ENCODE measurements at regions not wholly inside any gene's neighbourhood (a gene's known extent, or its start where the extent isn't known, plus 50 kb on each side); places are given as distances from the start of the nearest gene placed in this dataset.

DNA sequence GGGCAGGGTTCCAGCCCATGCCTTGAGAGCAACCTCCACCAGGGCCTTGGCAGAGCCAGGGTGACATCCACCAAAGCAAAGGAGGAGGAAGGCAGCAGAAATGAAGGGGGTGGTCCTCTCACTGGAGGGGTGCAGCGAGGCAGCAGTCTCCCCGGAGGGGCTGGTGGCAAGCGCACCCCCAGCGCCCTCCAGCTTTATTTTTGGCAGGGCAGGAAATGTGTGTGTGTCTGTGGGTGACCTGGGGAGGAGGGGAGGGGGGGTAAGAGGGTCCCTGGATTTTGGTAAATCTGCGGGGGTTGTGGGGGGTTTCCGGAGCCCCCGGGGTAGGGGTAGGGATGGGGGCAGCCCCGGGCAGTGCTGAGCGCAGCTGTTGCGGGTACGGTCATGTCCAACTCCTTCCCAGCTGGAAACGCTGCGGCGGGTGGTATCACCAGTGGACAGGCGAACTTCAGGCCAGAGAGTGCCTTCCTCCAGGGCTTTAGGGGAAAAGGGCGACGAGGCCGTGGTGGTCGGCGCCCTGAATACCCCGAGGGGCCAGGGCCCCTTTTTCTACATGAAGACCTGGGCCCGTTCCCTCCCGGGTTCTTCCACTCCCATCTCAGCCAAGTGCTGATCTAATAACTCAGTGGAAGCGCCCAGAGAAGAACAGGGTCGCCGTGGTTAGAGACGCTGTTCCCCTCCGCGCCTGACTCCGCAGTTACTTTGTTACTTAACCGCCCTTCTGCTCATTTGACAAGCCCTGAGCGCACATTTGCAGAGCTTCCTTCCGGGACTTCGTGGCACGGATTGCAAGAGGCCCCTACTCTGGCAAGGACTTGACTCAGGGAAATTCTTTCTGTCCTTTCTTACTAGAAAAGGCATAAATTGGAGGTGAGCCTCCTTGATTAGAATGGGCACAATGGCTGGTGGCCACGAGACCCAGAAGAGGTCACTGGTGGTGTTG lies 55.2 kb downstream of the FOS start:
- 60% methylated on average over 36 of the region's 36 CpGs for WGBS (ENCODE audit: insufficient coverage)
- DNase-seq: peak; percentile 74

GRCh38 chr14:75334549-75335051 lies 56.0 kb downstream of the FOS start:
- H3K27me3 ChIP-seq (ENCODE audit: control insufficient read depth, insufficient read depth, low read length): no peaks in the 10 kb centered on the region
- H3K27ac ChIP-seq (ENCODE audit: low read length): peak overlapping the region; percentile 83
- H3K9me3 ChIP-seq (replicated peaks; ENCODE audit: control insufficient read depth, low read depth, low read length): no peaks in the 10 kb centered on the region
- peaks cover 29% of the 10 kb centered on the region for H3K4me1 ChIP-seq (ENCODE audit: control insufficient read depth, insufficient read depth, low read length)
- H3K4me3 ChIP-seq (ENCODE audit: low read length): no peak overlapping the region
- WGBS (ENCODE audit: insufficient coverage): 36% methylated on average over 6 of the region's 10 CpGs
- peak; percentile 50 for DNase-seq
- H3K36me3 ChIP-seq (ENCODE audit: control insufficient read depth, insufficient read depth, low read length): no peaks in the 10 kb centered on the region

More for the DNA sequence above, 55.2 kb downstream of the FOS start:
- Histone ChIP-seq H3K27me3 (ENCODE audit: control insufficient read depth, insufficient read depth, low read length) (no peaks in the 10 kb centered on the region), H3K4me3 (ENCODE audit: low read length) (no peak overlapping the region), H3K36me3 (ENCODE audit: control insufficient read depth, insufficient read depth, low read length) (no peaks in the 10 kb centered on the region), H3K9me3 (replicated peaks; ENCODE audit: control insufficient read depth, low read depth, low read length) (no peaks in the 10 kb centered on the region), H3K4me1 (ENCODE audit: control insufficient read depth, insufficient read depth, low read length) (peaks cover 33% of the 10 kb centered on the region), H3K27ac (ENCODE audit: low read length) (peak overlapping the region; percentile 83)

DNA sequence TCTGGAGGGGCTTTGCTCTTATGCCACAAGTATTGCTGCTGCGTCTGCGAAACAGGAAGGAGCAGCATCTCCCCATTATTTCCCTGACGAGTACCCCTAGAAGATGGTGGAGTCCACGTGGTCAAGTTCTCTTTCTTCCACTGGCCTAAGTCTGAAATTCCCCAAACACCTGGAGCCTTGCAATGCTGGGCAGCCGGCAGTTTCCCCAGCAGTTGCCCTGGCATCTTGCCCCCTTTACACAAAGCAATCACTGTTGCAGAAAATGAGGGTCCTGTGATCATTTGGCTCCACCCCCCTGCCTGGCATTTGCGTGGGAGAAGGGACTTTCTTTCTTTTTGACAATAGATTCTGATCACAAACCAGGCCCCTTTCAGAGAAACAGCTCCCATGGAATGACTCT lies 56.9 kb downstream of the FOS start:
- peak; percentile 71 for DNase-seq
- WGBS (ENCODE audit: insufficient coverage): 76% methylated on average over 4 of the region's 6 CpGs
- peaks cover 30% of the 10 kb centered on the region for H3K4me1 ChIP-seq (ENCODE audit: control insufficient read depth, insufficient read depth, low read length)
- peak overlapping the region; percentile 47 for H3K27ac ChIP-seq (ENCODE audit: low read length)
- H3K9me3 ChIP-seq (replicated peaks; ENCODE audit: control insufficient read depth, low read depth, low read length): no peaks in the 10 kb centered on the region
- no peak overlapping the region for H3K4me3 ChIP-seq (ENCODE audit: low read length)
- H3K27me3 ChIP-seq (ENCODE audit: control insufficient read depth, insufficient read depth, low read length): no peaks in the 10 kb centered on the region
- no peaks in the 10 kb centered on the region for H3K36me3 ChIP-seq (ENCODE audit: control insufficient read depth, insufficient read depth, low read length)

DNA sequence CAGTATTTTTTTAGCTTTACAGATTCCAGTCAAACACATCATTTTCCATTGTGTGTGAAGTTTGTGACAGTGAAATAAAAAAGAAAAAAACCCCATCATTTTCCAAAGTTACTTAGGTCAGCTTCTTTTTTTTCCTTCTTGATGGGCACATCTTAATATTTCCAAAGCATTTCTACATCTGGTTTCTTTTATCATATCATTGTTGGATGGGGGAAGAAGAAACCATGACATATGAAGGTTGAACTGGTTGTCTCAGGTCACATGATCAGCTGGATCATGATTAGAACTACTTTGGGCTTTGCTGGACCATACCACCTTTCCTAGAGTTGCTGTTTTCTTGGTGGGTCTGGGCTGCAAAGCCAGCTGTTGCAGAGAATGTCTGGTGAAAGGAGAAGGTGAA lies 59.8 kb downstream of the FOS start:
- no peaks in the 10 kb centered on the region for H3K27me3 ChIP-seq (ENCODE audit: control insufficient read depth, insufficient read depth, low read length)
- H3K9me3 ChIP-seq (replicated peaks; ENCODE audit: control insufficient read depth, low read depth, low read length): no peaks in the 10 kb centered on the region
- H3K4me1 ChIP-seq (ENCODE audit: control insufficient read depth, insufficient read depth, low read length): peaks cover 39% of the 10 kb centered on the region
- no peak overlapping the region for H3K27ac ChIP-seq (ENCODE audit: low read length)
- no peak for DNase-seq
- H3K4me3 ChIP-seq (ENCODE audit: low read length): no peak overlapping the region
- H3K36me3 ChIP-seq (ENCODE audit: control insufficient read depth, insufficient read depth, low read length): no peaks in the 10 kb centered on the region

DNA sequence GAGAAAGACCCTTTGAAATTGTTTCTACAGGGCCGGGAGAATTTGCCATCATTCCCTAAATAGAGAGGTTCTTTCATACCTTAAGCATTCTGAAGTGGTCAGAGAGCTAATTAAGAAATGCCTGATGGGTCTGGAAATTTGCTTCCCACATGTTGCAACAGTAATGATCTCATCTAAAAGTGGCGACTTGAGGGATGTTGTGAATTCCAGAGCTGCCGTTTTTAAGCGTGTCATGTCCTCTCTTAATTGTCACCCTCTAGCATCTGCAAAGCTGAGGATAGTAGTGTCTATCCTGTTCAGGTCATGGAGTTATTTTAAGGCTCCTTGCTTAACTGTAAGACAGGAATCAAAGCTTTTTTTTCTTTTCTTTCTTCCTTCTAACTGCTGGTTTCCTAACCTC lies 60.4 kb downstream of the FOS start:
- Histone ChIP-seq H3K27me3 (ENCODE audit: control insufficient read depth, insufficient read depth, low read length) (no peaks in the 10 kb centered on the region), H3K27ac (ENCODE audit: low read length) (no peak overlapping the region), H3K4me3 (ENCODE audit: low read length) (no peak overlapping the region), H3K4me1 (ENCODE audit: control insufficient read depth, insufficient read depth, low read length) (peaks cover 40% of the 10 kb centered on the region), H3K9me3 (replicated peaks; ENCODE audit: control insufficient read depth, low read depth, low read length) (no peaks in the 10 kb centered on the region), H3K36me3 (ENCODE audit: control insufficient read depth, insufficient read depth, low read length) (no peaks in the 10 kb centered on the region)
- no peak for DNase-seq
- no CpG with 5 or more reads among the region's 4 CpGs for WGBS (ENCODE audit: insufficient coverage)

DNA sequence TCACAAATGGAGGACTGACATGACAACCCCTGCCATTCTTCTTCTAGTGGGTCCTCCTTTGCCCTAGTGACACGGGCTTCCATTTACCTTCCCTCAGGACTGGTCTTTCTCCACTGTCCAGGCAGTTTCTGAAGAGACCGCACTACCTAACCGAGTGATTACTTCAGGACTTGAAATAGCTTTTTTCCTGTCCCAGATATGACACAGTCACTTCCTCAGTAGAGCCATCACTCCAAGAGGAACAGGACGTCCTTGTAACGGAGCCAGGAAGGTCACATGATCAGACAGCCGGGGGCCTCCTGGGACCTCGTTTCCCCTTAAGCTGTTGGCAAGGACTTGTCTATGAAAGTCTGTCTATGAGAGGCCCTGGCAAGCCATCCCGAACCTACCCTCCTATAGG lies 62.3 kb downstream of the FOS start:
- 67% methylated on average over 1 of the region's 8 CpGs for whole genome bisulfite sequencing (ENCODE audit: insufficient coverage)
- H3K27me3 ChIP-seq (ENCODE audit: control insufficient read depth, insufficient read depth, low read length): no peaks in the 10 kb centered on the region
- peak; percentile 92 for DNase-seq
- peak overlapping the region; percentile 62 for H3K27ac ChIP-seq (ENCODE audit: low read length)
- peaks cover under 1% of the 10 kb centered on the region for H3K9me3 ChIP-seq (replicated peaks; ENCODE audit: control insufficient read depth, low read depth, low read length)
- H3K4me1 ChIP-seq (ENCODE audit: control insufficient read depth, insufficient read depth, low read length): peaks cover 26% of the 10 kb centered on the region
- H3K36me3 ChIP-seq (ENCODE audit: control insufficient read depth, insufficient read depth, low read length): no peaks in the 10 kb centered on the region
- no peak overlapping the region for H3K4me3 ChIP-seq (ENCODE audit: low read length)

DNA sequence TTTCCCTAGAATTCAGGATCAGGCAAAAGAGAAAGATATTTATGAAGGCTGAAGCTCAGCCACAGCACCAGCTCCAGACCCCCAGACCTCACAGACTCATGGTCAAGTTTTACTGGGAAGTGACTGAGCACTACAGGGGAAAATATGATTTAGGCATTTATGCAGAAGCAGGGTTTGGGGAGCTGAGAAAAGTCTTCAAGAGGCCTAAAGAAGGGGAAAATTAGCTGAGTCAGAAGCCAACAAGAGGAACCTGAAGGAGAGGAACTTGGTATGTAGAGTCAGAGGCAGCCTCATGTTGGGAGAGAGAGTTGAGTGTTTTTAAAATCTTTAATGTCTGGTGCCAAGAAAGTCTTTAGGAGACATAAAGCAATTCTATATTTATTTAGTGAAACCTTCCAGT lies 63.0 kb downstream of the FOS start:
- Histone ChIP-seq H3K9me3 (replicated peaks; ENCODE audit: control insufficient read depth, low read depth, low read length) (peaks cover 2% of the 10 kb centered on the region), H3K27ac (ENCODE audit: low read length) (peak overlapping the region; percentile 62), H3K4me3 (ENCODE audit: low read length) (no peak overlapping the region), H3K36me3 (ENCODE audit: control insufficient read depth, insufficient read depth, low read length) (no peaks in the 10 kb centered on the region), H3K4me1 (ENCODE audit: control insufficient read depth, insufficient read depth, low read length) (peaks cover 24% of the 10 kb centered on the region), H3K27me3 (ENCODE audit: control insufficient read depth, insufficient read depth, low read length) (no peaks in the 10 kb centered on the region)
- DNase-seq: peak; percentile 83

- H3K4me1 ChIP-seq (ENCODE audit: control insufficient read depth, insufficient read depth, low read length): peaks cover 24% of the 10 kb centered on the region
- WGBS (ENCODE audit: insufficient coverage): 62% methylated on average over 3 of the region's 4 CpGs
- H3K27me3 ChIP-seq (ENCODE audit: control insufficient read depth, insufficient read depth, low read length): no peaks in the 10 kb centered on the region
- H3K4me3 ChIP-seq (ENCODE audit: low read length): no peak overlapping the region
- H3K36me3 ChIP-seq (ENCODE audit: control insufficient read depth, insufficient read depth, low read length): no peaks in the 10 kb centered on the region
- no peak for DNase-seq
- H3K27ac ChIP-seq (ENCODE audit: low read length): no peak overlapping the region
- H3K9me3 ChIP-seq (replicated peaks; ENCODE audit: control insufficient read depth, low read depth, low read length): peaks cover 2% of the 10 kb centered on the region
Measured at GRCh38 chr14:75342762-75343599, 64.4 kb downstream of the FOS start.

DNA sequence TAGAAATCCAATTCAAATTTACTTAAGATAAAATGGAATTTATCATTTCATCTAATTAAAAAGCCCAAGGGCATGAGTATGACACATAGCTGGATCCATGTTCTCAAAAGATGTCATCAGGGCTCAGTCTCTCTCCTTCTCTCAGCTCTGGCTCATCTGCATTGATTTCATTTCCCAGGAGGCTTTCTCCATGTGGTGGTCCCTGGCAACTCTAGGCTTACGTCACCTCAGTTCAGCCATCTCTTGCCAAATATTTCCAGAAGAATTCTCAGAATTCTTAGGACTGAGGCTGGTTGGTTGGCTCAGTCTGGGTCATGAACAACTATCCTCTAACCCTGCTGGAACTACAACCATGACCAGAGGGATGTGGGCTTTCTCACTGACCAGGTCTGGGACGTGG lies 65.3 kb downstream of the FOS start:
- Histone ChIP-seq H3K27ac (ENCODE audit: low read length) (no peak overlapping the region), H3K27me3 (ENCODE audit: control insufficient read depth, insufficient read depth, low read length) (no peaks in the 10 kb centered on the region), H3K4me3 (ENCODE audit: low read length) (no peak overlapping the region), H3K4me1 (ENCODE audit: control insufficient read depth, insufficient read depth, low read length) (peaks cover 24% of the 10 kb centered on the region), H3K36me3 (ENCODE audit: control insufficient read depth, insufficient read depth, low read length) (no peaks in the 10 kb centered on the region), H3K9me3 (replicated peaks; ENCODE audit: control insufficient read depth, low read depth, low read length) (peaks cover 2% of the 10 kb centered on the region)
- no CpG with 5 or more reads among the region's 2 CpGs for WGBS (ENCODE audit: insufficient coverage)
- DNase-seq: no peak

- Histone ChIP-seq H3K4me1 (ENCODE audit: control insufficient read depth, insufficient read depth, low read length) (peaks cover 24% of the 10 kb centered on the region), H3K4me3 (ENCODE audit: low read length) (no peak overlapping the region), H3K27me3 (ENCODE audit: control insufficient read depth, insufficient read depth, low read length) (no peaks in the 10 kb centered on the region), H3K9me3 (replicated peaks; ENCODE audit: control insufficient read depth, low read depth, low read length) (peaks cover 3% of the 10 kb centered on the region), H3K27ac (ENCODE audit: low read length) (no peak overlapping the region), H3K36me3 (ENCODE audit: control insufficient read depth, insufficient read depth, low read length) (no peaks in the 10 kb centered on the region)
- DNase-seq: peak; percentile 31
- 58% methylated on average over 2 of the region's 2 CpGs for WGBS (ENCODE audit: insufficient coverage)
Measured at GRCh38 chr14:75344411-75344810, 65.8 kb downstream of the FOS start.

Measured in muscle of leg (tissue), 3 donors.